HEK293T (cell line): ENCODE measurements at regions not wholly inside any gene's neighbourhood (a gene's known extent, or its start where the extent isn't known, plus 50 kb on each side); places are given as distances from the start of the nearest gene placed in this dataset.

ENCODE experiments used
- CTCF ChIA-PET: fragments of 350-600 bp; formaldehyde crosslinking; extraction: SDS; loops from one replicate; lab custom pipeline; 2021; ENCODE audit warnings: antibody characterized with exemption, inconsistent platforms; lab: Yijun Ruan, JAX
- POLR2A ChIA-PET: fragments of 350-600 bp; formaldehyde crosslinking; extraction: SDS; loops from one replicate; lab custom pipeline; 2020; ENCODE audit warnings: antibody characterized with exemption, inconsistent platforms; lab: Yijun Ruan, JAX
- DNase-seq: peaks from one replicate; pipeline ENCODE4 v3.0.0; 2012; ENCODE audit warnings: mixed read lengths; ENCODE audit errors: extremely low spot score
- ARNT ChIP-seq: fragments of 450-650 bp; IDR thresholded peaks from 2 replicates; pipeline ENCODE4 v1.6.1; 2017; ENCODE audit warnings: mild to moderate bottlenecking
- BHLHE40 ChIP-seq: fragments of 450-650 bp; IDR thresholded peaks from 2 replicates; pipeline ENCODE4 v1.6.1; 2016; ENCODE audit warnings: mild to moderate bottlenecking, moderate library complexity, borderline replicate concordance
- CTBP1 ChIP-seq: fragments of 450-650 bp; IDR thresholded peaks from 2 replicates; pipeline ENCODE4 v1.6.1; 2016; ENCODE audit warnings: borderline replicate concordance
- ELF4 ChIP-seq: fragments of 450-650 bp; IDR thresholded peaks from 2 replicates; pipeline ENCODE4 v1.6.1; 2017; ENCODE audit warnings: antibody characterized with exemption
- FOXA1 ChIP-seq: fragments of 450-650 bp; IDR thresholded peaks from 2 replicates; pipeline ENCODE4 v1.6.1; 2016; ENCODE audit warnings: mild to moderate bottlenecking
- FOXK2 ChIP-seq: fragments of 450-650 bp; IDR thresholded peaks from 2 replicates; pipeline ENCODE4 v1.6.1; 2016; ENCODE audit warnings: mild to moderate bottlenecking
- FOXM1 ChIP-seq: fragments of 450-650 bp; IDR thresholded peaks from 2 replicates; pipeline ENCODE4 v1.6.1; 2017; ENCODE audit warnings: mild to moderate bottlenecking, borderline replicate concordance
- HDGF ChIP-seq: fragments of 450-650 bp; IDR thresholded peaks from 2 replicates; pipeline ENCODE4 v1.6.1; 2017; ENCODE audit warnings: antibody characterized with exemption, borderline replicate concordance
- L3MBTL2 ChIP-seq: fragments of 450-650 bp; conservative IDR thresholded peaks from 2 replicates; pipeline ENCODE4 v1.6.1; 2016; ENCODE audit warnings: mild to moderate bottlenecking
- LEF1 ChIP-seq: fragments of 450-650 bp; IDR thresholded peaks from 2 replicates; pipeline ENCODE4 v1.6.1; 2017; ENCODE audit warnings: mild to moderate bottlenecking, borderline replicate concordance
- NFRKB ChIP-seq: fragments of 450-650 bp; IDR thresholded peaks from 2 replicates; pipeline ENCODE4 v1.6.1; 2016; ENCODE audit warnings: mild to moderate bottlenecking, moderate library complexity
- SP1 ChIP-seq: fragments of 450-650 bp; IDR thresholded peaks from 2 replicates; pipeline ENCODE4 v1.6.1; 2017
- SUZ12 ChIP-seq: fragments of 450-650 bp; IDR thresholded peaks from 2 replicates; pipeline ENCODE4 v1.6.1; 2016; ENCODE audit warnings: mild to moderate bottlenecking
- TARDBP ChIP-seq: fragments of 450-650 bp; IDR thresholded peaks from 2 replicates; pipeline ENCODE4 v1.6.1; 2016
- ZNF384 ChIP-seq: fragments of 450-650 bp; IDR thresholded peaks from 2 replicates; pipeline ENCODE4 v1.6.1; 2016
- TF ChIP-seq, protein P1 (sequence below): fragments of 450-650 bp; IDR thresholded peaks from 2 replicates; pipeline ENCODE4 v1.6.1; 2016

- no peak for DNase-seq
- ChIA-PET CTCF (no interaction called here), POLR2A (no interaction called here)
- TF ChIP-seq FOXA1 (no peak), ZNF384 (no peak), TARDBP (no peak)
Observed at GRCh38 chr4:136036744-136037143, 1495.5 kb downstream of the PCDH18 start.

DNA sequence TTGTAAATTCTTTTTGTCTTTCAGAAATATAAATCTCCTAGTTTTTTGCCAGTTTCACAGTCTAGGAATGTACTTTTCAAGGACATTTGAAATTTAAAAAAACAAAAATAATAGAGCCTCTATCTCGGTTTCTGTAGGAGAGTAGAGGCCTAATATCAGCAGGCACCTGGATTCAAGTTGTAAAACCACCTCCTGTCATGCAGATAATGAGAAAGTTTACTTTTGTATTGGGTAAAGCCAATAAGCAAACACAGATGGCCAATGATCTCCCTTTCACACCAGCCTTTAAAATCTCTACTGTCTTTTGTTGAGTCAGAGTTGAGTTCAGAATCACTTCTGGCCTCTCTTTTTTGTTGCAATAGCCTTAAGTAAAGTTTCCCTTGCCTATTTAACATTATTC, 1499.9 kb downstream of the PCDH18 start:
- TF ChIP-seq, protein P1, sequence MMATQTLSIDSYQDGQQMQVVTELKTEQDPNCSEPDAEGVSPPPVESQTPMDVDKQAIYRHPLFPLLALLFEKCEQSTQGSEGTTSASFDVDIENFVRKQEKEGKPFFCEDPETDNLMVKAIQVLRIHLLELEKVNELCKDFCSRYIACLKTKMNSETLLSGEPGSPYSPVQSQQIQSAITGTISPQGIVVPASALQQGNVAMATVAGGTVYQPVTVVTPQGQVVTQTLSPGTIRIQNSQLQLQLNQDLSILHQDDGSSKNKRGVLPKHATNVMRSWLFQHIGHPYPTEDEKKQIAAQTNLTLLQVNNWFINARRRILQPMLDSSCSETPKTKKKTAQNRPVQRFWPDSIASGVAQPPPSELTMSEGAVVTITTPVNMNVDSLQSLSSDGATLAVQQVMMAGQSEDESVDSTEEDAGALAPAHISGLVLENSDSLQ: no peak
- no peak for TF ChIP-seq SUZ12
- no peak for TF ChIP-seq L3MBTL2
- TF ChIP-seq FOXA1: no peak
- TF ChIP-seq ARNT: no peak
- TF ChIP-seq CTBP1: no peak
- no peak for TF ChIP-seq FOXM1
- TF ChIP-seq HDGF: no peak
- TF ChIP-seq NFRKB: no peak
- no peak for TF ChIP-seq FOXK2
- no peak for TF ChIP-seq LEF1
- TF ChIP-seq ZNF384: no peak
- TF ChIP-seq TARDBP: no peak
- no peak for TF ChIP-seq ELF4
- TF ChIP-seq SP1: no peak
- TF ChIP-seq BHLHE40: no peak
- POLR2A ChIA-PET: no interaction called here
- CTCF ChIA-PET: no interaction called here

DNA sequence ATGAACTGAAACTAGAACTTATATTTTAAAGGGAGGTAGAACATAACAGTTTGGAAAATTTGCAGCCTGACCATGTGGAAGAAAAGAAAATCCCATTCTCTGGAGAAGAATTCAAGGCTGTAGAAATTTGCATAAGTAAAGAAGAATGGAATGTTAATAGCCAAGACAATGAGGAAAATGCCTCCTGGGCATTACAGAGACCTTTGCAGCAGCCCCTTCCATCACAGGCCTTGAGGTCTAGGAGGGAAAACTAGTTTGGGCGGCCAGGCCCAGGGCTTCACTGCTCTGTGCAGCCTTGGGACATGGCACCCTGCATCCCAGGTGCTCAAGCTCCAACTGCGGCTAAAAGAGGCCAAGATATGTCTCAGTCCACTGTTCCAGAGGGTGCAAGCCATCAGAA, 1506.8 kb downstream of the PCDH18 start:
- no peak for TF ChIP-seq CTBP1
- no peak for TF ChIP-seq ARNT
- no peak for DNase-seq
- ChIA-PET CTCF (no interaction called here), POLR2A (no interaction called here)

More for the DNA sequence above, 1499.9 kb downstream of the PCDH18 start:
- DNase-seq: no peak

DNA sequence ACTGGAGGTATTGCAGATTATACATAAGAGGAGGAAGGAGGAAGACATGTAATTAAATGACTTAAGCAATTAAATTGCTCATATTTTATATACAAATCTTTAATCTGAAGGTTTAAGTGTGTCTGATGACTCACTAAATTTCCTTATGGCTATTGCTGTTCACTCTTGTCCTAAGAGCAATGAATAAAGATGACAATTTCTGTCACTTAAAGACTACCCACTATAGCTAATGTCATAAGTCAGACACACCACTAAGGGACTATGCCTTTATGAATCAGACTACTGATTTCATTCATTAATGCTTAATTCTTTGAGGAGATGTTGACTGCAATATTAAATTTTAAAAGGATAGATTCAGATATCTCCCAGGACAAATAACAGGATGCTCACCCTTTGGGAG, 1514.7 kb downstream of the PCDH18 start:
- CTCF ChIA-PET: no interaction called here
- POLR2A ChIA-PET: no interaction called here
- TF ChIP-seq BHLHE40 (no peak), FOXA1 (no peak), FOXM1 (no peak), CTBP1 (no peak), HDGF (no peak), ELF4 (no peak), ARNT (no peak), NFRKB (no peak), ZNF384 (no peak), LEF1 (no peak)
- TF ChIP-seq, protein P1: no peak
- DNase-seq: no peak

DNA sequence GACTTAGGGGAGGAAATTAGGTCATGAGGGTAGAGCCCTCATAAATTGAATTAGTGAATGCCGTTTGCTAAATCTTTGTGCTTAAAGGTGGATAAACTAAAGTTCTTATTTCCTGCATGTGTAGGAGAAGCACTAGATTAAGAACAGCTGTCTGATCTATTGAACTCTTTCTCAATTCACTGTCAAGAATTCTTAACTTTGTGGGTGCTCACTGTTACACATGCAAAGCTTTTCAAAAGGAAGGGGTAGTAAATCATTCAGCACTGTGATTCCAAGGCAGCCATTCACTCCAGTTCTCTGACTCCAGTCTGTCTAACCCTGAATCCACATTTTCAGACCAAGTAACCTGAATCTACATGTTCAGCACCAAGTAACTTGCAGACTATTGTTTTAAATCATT, 1520.1 kb downstream of the PCDH18 start:
- POLR2A ChIA-PET: no interaction called here
- no peak for DNase-seq
- no peak for TF ChIP-seq L3MBTL2
- TF ChIP-seq, protein P1: 0 out of 2 replicates have a peak, but pooled peaks have one; percentile 17
- CTCF ChIA-PET: interaction anchor here (0.6 kb wide), 1 partner anchor 41 kb away, joined by 6 read pairs; no protein-coding TSS in a partner anchor

- POLR2A ChIA-PET: no interaction called here
Observed at GRCh38 chr4:136009258-136009832, 1522.9 kb downstream of the PCDH18 start.

More at GRCh38 chr4:136009258-136009832, 1522.9 kb downstream of the PCDH18 start:
- CTCF ChIA-PET: no interaction called here
- TF ChIP-seq NFRKB (no peak), ELF4 (no peak), HDGF (no peak), SP1 (no peak), ZNF384 (no peak), FOXM1 (no peak), BHLHE40 (no peak), CTBP1 (no peak), ARNT (no peak), L3MBTL2 (no peak), FOXA1 (no peak), LEF1 (no peak), FOXK2 (no peak), SUZ12 (no peak), TARDBP (no peak)
- TF ChIP-seq, protein P1: no peak
- DNase-seq: no peak
